ENCODE measurements at regions not wholly inside any gene's neighbourhood (a gene's known extent, or its start where the extent isn't known, plus 50 kb on each side); places are given as distances from the start of the nearest gene placed in this dataset.
"Not testable (repeated sequence)": the region's sequence is repeated elsewhere in the genome, so short reads cannot be mapped to it uniquely, and the experiment has no call there.

GRCh38 chr17:70292366-70292765 is 123.0 kb downstream of the KCNJ2 start:
- H3K9me3 ChIP-seq (ENCODE audit: low read depth): no peaks in the 10 kb centered on the region
- no peaks in the 10 kb centered on the region for H3K79me2 ChIP-seq
- DNase-seq (ENCODE audit: low spot score): no peak
- TF ChIP-seq, protein P1, sequence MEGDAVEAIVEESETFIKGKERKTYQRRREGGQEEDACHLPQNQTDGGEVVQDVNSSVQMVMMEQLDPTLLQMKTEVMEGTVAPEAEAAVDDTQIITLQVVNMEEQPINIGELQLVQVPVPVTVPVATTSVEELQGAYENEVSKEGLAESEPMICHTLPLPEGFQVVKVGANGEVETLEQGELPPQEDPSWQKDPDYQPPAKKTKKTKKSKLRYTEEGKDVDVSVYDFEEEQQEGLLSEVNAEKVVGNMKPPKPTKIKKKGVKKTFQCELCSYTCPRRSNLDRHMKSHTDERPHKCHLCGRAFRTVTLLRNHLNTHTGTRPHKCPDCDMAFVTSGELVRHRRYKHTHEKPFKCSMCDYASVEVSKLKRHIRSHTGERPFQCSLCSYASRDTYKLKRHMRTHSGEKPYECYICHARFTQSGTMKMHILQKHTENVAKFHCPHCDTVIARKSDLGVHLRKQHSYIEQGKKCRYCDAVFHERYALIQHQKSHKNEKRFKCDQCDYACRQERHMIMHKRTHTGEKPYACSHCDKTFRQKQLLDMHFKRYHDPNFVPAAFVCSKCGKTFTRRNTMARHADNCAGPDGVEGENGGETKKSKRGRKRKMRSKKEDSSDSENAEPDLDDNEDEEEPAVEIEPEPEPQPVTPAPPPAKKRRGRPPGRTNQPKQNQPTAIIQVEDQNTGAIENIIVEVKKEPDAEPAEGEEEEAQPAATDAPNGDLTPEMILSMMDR (IDR thresholded peaks at IDR 0.05; ENCODE audit: poor library complexity): no peak
- TF ChIP-seq EZH2phosphoT487 (IDR thresholded peaks at IDR 0.05; ENCODE audit: low read depth, severe bottlenecking, unreplicated experiment) (no peak), EZH2 (IDR thresholded peaks at IDR 0.05; ENCODE audit: borderline replicate concordance) (no peak)
- H3K4me1 ChIP-seq (ENCODE audit: insufficient read depth): no peaks in the 10 kb centered on the region
- no peaks in the 10 kb centered on the region for H3K36me3 ChIP-seq (replicated peaks; ENCODE audit: insufficient read depth, low read depth)
- H3K4me3 ChIP-seq: no peak overlapping the region
- WGBS (ENCODE audit: low lambda C conversion rate, missing lambda C conversion rate): 56% methylated on average over 1 of the region's 1 CpG
- H3K4me2 ChIP-seq: no peak overlapping the region
- no peaks in the 10 kb centered on the region for H3K9me2 ChIP-seq (replicated peaks; ENCODE audit: insufficient read depth)
- H2AFZ ChIP-seq: no peak overlapping the region
- H3K27ac ChIP-seq: no peak overlapping the region
- no peaks in the 10 kb centered on the region for H4K20me1 ChIP-seq (ENCODE audit: insufficient read depth, poor library complexity, severe bottlenecking)
- H3K27me3 ChIP-seq: peaks cover 5% of the 10 kb centered on the region

- H3K9me2 ChIP-seq (replicated peaks; ENCODE audit: insufficient read depth); H3K36me3 ChIP-seq (replicated peaks; ENCODE audit: insufficient read depth, low read depth); H4K20me1 ChIP-seq (ENCODE audit: insufficient read depth, poor library complexity, severe bottlenecking); H3K79me2 ChIP-seq; H3K4me2 ChIP-seq; H2AFZ ChIP-seq; H3K27me3 ChIP-seq; H3K27ac ChIP-seq; DNase-seq (ENCODE audit: low spot score); H3K4me1 ChIP-seq (ENCODE audit: insufficient read depth); H3K4me3 ChIP-seq; H3K9me3 ChIP-seq (ENCODE audit: low read depth): not testable (repeated sequence)
- 89% methylated on average over 6 of the region's 6 CpGs for WGBS (ENCODE audit: low lambda C conversion rate, missing lambda C conversion rate)
These were observed 124.4 kb downstream of the KCNJ2 start for GRCh38 chr17:70293564-70294310.

GRCh38 chr17:70295329-70295728 is 126.0 kb downstream of the KCNJ2 start:
- Histone ChIP-seq H3K4me1 (ENCODE audit: insufficient read depth) (no peaks in the 10 kb centered on the region), H3K36me3 (replicated peaks; ENCODE audit: insufficient read depth, low read depth) (no peaks in the 10 kb centered on the region), H3K4me2 (no peak overlapping the region), H2AFZ (no peak overlapping the region), H3K4me3 (no peak overlapping the region), H3K9me3 (ENCODE audit: low read depth) (no peaks in the 10 kb centered on the region), H3K27ac (no peak overlapping the region), H3K9me2 (replicated peaks; ENCODE audit: insufficient read depth) (no peaks in the 10 kb centered on the region), H4K20me1 (ENCODE audit: insufficient read depth, poor library complexity, severe bottlenecking) (no peaks in the 10 kb centered on the region), H3K79me2 (no peaks in the 10 kb centered on the region), H3K27me3 (no peaks in the 10 kb centered on the region)
- no peak for DNase-seq (ENCODE audit: low spot score)
- 21% methylated on average over 1 of the region's 1 CpG for WGBS (ENCODE audit: low lambda C conversion rate, missing lambda C conversion rate)
- TF ChIP-seq, protein P1 (IDR thresholded peaks at IDR 0.05; ENCODE audit: poor library complexity): no peak
- TF ChIP-seq EZH2phosphoT487 (IDR thresholded peaks at IDR 0.05; ENCODE audit: low read depth, severe bottlenecking, unreplicated experiment) (no peak), EZH2 (IDR thresholded peaks at IDR 0.05; ENCODE audit: borderline replicate concordance) (no peak)

DNA sequence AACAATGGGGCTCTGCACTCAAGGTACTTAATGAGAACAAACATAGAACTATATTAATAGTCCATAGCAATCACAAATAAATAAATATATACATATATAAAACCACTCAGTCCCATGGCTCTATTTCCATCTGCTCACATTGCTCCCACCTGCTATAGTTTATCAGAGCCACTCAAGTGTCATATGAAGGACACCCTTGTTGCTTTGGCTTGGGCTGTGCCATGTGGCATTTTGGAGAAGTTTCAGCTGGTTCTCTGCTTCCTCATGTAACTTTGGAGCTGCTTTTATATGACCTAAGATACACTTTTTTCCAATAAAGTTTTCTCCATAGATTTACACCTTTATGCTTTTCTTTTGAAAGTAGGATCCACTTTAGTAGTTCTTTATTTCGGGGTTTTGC is 126.4 kb downstream of the KCNJ2 start:
- WGBS (ENCODE audit: low lambda C conversion rate, missing lambda C conversion rate): 100% methylated on average over 1 of the region's 1 CpG
- no peak overlapping the region for H3K4me3 ChIP-seq
- no peaks in the 10 kb centered on the region for H4K20me1 ChIP-seq (ENCODE audit: insufficient read depth, poor library complexity, severe bottlenecking)
- TF ChIP-seq EZH2phosphoT487 (IDR thresholded peaks at IDR 0.05; ENCODE audit: low read depth, severe bottlenecking, unreplicated experiment): no peak
- TF ChIP-seq EZH2 (IDR thresholded peaks at IDR 0.05; ENCODE audit: borderline replicate concordance): no peak
- TF ChIP-seq, protein P1 (IDR thresholded peaks at IDR 0.05; ENCODE audit: poor library complexity): no peak
- no peak for DNase-seq (ENCODE audit: low spot score)
- H3K27me3 ChIP-seq: no peaks in the 10 kb centered on the region
- H3K9me3 ChIP-seq (ENCODE audit: low read depth): no peaks in the 10 kb centered on the region
- H3K27ac ChIP-seq: no peak overlapping the region
- H3K4me1 ChIP-seq (ENCODE audit: insufficient read depth): no peaks in the 10 kb centered on the region
- no peak overlapping the region for H2AFZ ChIP-seq
- H3K36me3 ChIP-seq (replicated peaks; ENCODE audit: insufficient read depth, low read depth): no peaks in the 10 kb centered on the region
- no peaks in the 10 kb centered on the region for H3K9me2 ChIP-seq (replicated peaks; ENCODE audit: insufficient read depth)
- H3K79me2 ChIP-seq: no peaks in the 10 kb centered on the region
- no peak overlapping the region for H3K4me2 ChIP-seq

All from hepatocyte (in vitro differentiated cells).